Glomerular endothelial cell (primary cell): ENCODE measurements at regions not wholly inside any gene's neighbourhood (a gene's known extent, or its start where the extent isn't known, plus 50 kb on each side); places are given as distances from the start of the nearest gene placed in this dataset.
"Not testable (repeated sequence)": the region's sequence is repeated elsewhere in the genome, so short reads cannot be mapped to it uniquely, and the experiment has no call there.

ENCODE experiments used
- DNase-seq: peaks from one replicate; pipeline ENCODE4 v3.0.0-alpha.2; 2011; ENCODE audit warnings: low read depth, low spot score; ENCODE audit errors: extremely low read depth

GRCh38 chr5:112533362-112533761, 114.3 kb upstream of the EPB41L4A start:
- DNase-seq, result no peak

DNA sequence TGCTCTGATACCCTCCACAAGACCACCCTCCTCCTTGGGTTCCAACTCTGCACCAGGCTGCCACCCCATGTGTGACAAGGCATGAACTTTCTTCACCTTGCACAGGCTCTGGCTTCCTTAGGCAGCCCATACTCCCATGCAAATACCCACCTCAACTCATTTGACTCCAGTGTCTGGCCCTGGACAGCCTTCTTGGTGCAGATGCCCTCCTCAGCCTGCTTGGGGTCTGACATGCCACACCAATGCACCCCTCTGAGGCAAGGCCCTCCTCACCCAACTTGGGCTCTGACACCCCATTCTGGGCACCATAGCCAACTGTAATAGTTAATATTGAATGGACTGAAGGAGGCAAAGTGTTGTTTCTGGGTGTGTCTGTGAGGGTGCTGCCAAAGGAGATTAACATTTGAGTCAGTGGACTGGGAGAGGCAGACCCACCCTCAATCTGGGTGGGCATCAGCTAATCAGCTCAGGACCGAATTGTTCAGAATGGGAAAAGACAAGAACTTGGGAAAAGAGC, 115.0 kb upstream of the EPB41L4A start:
- no peak for DNase-seq

DNA sequence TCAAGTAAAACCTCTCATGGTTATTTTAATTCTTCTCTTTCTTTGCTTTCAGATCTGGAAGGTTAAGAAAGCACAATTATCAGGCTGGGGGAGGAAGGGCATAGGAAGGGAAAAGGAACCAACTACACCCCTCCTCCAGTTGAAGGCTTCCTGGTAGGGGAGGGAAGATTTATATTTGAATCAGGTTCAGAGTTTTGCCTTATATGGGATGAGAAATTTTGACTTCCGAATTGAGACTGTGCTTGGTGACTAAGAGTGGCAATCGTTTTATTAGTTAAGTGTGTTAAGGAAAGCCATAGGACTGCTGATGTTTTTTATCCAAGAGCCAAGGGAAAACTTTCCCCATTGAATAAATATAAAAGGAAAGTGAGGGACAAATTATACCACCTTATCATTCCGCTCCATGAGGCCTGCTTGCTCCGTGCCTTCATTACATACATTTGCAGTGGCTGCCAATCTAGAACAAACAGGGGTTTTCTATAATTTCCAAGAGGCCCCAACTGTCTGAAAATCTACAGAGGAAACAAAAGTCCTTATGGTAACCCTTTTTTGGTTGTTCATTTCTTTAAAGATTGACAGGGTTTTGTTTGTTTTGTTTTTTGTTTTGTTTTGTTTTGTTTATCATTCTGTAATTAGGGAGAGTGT, 115.7 kb upstream of the EPB41L4A start:
- no peak for DNase-seq

- no peak for DNase-seq
Measured at GRCh38 chr5:112535356-112535755, 116.3 kb upstream of the EPB41L4A start.

- not testable (repeated sequence) for DNase-seq
Measured at GRCh38 chr5:112544558-112544957, 125.5 kb upstream of the EPB41L4A start.

DNA sequence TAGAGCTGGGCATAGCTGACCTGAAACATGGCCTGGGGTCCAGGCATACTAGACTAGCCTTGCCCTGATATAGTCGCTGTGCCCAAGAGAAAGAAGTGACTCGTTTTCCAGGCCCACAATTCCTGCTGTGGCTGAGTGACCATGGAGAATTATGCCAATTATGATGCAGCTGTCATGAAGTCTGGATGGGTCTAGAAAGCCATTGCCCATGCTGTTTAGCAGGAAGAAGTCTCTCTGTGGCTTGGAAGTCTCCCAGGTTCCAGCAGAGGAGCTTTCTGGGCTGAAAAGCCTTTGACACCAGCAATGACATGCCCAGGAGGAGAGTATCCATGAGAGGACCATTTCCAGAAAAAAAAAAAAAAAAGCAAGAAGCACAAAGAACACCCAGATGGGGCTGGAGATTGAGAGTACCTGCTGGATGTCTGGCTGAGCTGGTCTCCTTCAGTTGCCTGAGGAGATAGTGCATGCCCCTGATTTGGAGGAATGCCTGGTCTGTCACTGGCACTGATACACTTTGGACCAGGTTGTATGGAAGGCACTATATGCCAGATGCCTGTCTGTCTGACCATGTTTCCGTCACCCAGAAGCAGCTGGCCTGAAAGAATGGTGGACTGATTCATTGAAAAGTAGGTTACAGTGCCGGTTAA, 128.0 kb upstream of the EPB41L4A start:
- DNase-seq, result no peak

DNA sequence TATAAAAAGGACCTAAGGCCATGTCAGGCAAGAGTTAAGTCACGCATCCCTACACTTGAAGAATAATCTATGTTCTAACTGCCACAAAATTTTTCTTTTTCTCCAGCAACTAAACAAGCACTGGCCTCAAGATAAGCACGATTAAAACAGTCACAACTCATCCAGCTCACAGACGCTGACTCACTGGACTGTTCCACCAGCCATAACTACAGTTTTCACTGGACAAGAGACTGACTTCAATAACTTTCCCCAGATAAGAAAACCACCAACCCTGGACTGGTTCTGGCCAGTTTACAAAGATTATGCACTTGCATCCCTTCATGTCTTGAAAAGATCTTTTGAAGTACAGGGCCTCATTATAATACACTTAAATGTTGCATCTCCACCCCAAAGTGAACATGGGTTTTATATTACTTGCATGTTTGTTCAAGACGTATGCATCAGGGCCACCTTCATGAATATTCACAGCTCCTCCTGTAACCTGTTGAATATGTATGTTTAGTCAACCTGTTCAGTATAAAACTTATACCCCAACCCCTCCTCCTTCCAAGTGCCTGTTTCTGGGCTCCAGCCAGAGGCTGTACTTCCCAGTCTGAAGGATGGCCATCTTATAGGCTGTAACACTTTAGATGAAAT, 129.3 kb upstream of the EPB41L4A start:
- no peak for DNase-seq

DNA sequence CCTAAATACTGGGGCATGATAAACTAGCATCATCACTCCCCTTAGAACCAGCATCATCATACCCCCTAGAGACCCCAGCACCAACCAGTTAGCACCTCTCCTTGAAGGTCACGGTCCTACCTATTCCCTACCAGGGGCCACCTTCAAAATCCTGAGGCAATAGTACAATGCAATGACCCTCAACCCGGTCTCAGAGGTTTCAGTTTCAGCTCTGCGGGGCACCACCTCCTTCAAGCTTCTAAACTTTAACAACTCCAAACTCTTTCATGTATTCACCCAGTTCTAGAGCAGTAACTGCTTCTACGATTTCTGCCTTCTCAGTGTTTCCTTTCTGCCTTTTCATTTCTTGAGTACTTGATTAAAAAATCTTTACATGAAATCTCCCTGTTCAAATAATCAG, 130.1 kb upstream of the EPB41L4A start:
- DNase-seq, result no peak

DNA sequence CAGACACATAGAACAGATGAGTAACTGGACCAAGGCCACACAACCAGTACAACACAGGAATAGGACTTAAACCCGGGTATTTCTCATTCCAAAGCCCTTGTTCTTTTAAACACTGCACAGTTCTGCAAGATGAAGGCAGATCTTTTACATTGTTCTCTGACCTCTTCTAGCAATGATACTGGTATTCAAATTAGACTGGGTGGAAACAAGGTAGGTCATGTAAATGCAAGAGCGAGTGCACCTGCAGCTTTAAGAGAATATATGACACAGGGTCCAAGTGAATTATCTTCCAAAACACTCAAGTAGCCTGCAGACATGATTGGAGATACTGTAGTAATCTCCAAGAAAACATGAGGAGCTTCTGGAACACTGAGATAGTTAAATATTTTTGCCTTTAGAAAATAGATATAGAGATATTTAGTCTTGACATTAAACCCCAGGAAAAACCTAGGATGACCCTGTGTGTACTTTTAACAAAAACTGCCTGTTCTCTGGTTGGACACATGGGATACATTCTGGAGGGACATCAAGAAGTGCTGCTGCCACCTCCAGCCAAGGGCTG, 130.6 kb upstream of the EPB41L4A start:
- DNase-seq, result no peak

GRCh38 chr5:112551419-112552032, 132.4 kb upstream of the EPB41L4A start:
- peak; percentile 44 for DNase-seq

DNA sequence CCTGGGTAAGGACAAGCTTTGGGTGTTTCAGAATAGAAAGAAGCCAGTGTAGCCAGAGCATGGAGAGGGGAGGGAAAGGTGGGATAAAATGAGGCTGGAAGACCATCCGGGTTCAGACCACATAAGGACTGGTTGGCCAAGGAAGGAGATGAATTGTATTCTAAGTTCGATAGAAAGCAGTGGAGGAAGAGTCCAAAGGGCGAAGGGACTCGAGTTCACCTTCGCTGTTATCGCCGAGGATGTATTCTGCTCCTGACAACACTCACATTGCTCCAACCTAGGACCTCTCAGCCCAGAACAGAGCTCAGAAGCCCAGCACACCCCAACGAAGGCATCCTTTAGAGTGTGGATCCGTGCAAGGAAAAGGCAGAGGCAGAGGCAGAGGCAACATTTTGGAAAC, 133.1 kb upstream of the EPB41L4A start:
- no peak for DNase-seq

DNA sequence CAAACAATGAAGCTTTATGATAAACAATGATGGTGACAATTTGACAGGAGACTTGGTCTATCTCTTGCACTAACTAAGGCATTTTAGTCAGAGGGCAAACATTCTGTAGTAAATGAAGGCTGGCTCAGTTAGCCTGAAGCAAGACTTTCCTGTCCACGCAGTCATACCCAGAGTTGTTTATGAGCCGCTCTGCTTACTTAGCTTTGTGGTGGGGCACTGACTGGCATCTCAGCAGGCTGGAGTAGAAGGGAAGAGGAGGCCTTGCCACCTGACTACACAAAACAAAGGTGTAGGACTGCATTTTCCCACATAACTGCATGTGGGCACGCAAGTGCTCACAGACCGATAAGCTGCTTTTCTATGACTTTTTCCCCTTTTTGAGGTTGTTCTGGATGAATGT, 133.7 kb upstream of the EPB41L4A start:
- no peak for DNase-seq

DNA sequence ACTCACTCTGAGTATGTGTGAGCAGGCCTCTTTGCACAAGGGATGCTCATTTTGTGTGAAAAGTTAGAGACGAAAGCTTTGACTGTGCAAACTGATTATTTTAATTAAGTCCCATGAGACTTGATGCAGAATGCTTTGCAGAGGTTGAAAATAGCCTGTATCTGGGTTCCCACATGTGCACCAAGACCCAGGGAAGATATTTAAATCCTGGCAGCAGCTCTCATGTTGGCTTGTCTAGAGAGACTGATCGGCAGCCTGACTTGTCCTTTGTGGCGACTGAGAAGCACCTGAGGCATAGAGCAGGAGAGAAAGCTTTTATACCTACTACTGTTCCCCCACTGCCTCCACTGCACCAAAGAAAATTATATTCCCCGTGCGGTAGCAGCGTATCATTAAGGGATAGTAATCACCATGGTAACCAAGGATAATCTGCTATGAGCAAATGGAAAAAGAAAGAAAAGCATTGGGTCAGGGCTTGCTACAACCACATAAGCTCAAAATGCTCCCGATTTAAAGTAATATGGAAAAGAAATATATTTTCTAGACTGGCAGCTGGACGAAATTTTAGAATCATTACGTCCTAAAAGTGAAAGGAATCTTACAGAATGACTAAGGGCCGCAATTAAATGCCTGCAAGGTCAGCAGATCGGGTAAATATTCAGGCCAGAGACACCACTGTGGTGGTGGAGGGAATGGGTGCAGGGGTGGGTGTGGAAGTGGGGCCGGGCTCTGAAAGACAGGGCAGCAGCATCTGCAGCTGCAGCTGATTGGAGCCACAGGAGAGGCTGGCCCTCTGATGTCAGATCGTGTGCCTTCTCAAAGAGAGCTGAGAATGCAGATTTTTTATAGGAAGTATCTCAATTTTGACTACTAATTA, 135.3 kb upstream of the EPB41L4A start:
- DNase-seq, result no peak

DNA sequence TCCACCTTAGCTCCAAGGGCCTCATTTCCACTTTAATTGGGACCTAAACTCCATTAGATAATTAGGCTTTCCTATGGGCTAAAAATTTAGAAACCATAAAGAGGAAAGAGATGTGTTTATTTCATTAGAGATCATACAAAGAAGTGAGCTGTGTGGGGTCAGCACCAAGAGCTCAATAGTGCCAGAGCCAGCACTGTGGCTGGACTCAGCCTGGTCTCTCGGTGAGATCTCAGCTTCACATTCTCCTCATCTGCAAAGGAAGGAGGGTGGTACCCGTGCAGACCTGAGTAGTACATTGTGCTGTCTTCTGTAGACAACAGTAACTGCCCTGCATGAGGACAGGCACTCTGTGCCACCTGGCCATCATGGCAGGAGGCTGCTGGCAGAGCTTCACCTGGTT, 136.1 kb upstream of the EPB41L4A start:
- no peak for DNase-seq

DNA sequence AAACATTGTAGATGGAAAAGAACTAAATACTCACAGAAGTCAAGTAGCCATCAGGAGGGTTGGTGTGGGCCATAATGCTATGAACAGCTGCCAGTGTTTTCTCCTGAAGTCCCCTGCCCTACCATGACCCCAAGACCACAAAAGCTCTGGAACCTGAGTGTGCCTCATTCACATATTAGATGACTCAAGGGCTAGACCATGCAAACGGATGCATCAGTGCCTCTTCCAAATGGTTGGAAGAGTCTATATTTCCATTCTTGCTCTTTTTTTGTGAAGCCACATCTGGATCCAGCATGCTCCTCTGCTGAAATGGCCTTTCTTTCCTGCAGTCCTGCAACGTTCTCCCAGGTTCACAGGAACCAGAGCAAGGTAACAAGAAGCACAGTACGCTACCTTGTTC, 136.6 kb upstream of the EPB41L4A start:
- DNase-seq, result no peak

DNA sequence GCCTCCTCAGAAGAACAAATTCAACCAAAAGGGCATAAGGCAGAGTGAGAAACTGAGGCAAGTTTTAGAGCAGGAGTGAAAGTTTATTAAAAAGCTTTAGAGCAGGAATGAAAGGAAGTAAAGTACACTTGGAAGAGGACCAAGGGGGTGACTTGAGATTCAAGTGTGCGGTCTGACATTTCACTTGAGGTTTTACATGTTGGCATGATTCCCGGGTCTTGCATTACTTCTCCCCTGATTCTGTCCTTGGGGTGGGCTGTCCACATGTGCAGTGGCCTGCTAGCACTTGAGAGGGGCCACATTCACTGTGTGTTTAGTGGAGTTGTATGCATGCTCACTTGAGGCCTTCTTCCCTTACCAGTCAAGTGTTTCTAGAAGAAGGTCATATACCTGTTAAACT, 140.4 kb upstream of the EPB41L4A start:
- not testable (repeated sequence) for DNase-seq

DNA sequence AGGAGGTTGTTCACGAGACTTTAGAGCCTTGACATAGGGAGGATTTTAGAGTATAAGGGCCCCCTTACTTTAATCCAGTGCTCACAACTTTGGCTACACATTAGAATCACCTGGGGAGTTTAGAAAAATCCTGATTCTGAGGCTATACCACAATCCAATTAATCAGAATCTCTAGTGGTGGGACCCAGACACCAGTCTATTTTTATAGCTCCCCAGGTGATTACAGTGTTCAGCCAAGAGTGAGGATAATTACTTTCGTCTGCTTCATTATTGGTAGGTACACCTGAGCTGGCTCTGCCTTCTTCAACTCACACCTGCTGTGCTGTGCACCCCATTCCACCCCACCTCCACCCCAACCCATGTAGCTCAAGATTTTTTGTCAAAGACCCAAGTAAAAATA, 141.3 kb upstream of the EPB41L4A start:
- DNase-seq, result no peak

DNA sequence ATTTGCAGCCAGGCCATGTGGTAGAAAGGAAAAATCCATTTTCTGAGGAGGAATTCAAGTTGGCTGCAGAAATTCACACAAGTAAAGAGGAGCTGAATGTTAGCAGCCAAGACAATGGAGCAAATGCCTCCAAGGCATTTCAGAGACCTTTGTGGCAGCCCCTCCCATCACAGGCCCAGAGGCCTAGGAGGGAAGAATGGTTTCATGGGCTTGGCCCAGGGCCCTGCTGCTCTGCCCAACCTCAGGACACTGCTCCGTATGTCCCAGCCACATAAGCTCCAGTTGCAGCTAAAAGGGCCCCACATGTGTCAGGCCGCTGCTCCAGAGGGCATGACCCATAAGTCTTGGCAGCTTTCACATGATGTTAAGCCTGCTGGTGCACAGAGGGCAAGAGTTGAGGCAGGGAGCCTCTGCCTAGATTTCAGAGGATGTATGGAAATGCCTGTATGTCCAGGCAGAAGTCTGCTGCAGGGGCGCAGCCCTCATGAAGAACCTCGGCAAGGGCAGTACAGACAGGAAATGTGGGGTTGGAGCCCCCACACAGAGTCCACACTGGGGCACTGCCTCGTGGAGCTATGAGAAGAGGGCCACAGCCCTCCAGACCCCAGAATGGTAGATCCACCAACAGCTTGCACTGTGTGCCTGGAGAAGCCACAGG, 144.2 kb upstream of the EPB41L4A start:
- no peak for DNase-seq

DNA sequence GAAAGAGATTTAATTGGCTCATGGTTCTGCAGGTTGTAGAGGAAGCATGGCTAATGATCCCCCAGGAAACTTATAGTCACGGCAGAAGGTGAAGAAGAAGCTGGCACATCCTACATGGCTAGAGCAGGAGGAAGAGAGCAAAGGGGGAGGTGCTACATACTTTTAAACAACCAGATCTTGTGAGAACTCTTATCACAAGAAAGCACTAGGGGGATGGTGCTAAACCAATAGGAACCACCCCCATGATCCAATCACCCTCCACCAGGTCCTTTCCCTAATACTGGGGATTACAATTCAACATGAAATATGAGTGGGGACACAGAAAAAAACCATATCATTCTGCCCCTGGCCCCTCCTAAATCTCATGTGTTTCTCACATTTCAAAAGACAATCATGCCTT, 147.2 kb upstream of the EPB41L4A start:
- no peak for DNase-seq

- DNase-seq, result no peak
Measured at GRCh38 chr5:112569596-112569995, 150.5 kb upstream of the EPB41L4A start.
